Astrocyte of the cerebellum (primary cell): ENCODE measurements at regions not wholly inside any gene's neighbourhood (a gene's known extent, or its start where the extent isn't known, plus 50 kb on each side); places are given as distances from the start of the nearest gene placed in this dataset.
A peak's percentile ranks its signal among the peaks of the same experiment; 100 is the strongest.

Source experiments
- DNase-seq: peaks from one replicate; pipeline ENCODE4 v3.0.0-alpha.2; 2011; ENCODE audit warnings: low read depth
- H3K4me3 ChIP-seq: 2 replicates; pipeline ENCODE4 v1.5.1; 2011; ENCODE audit warnings: mild to moderate bottlenecking, low read depth, low read length, moderate library complexity
- CTCF ChIP-seq: IDR thresholded peaks from 2 replicates; pipeline ENCODE4 v1.5.1; 2012; ENCODE audit warnings: low read length, low read depth, moderate library complexity, mild to moderate bottlenecking; ENCODE audit errors: missing control alignments
- in situ Hi-C: cut with HindIII; loops from 2 replicates; pipeline ENCODE4 v1.10.0; 2017; ENCODE audit warnings: low sequenced_read_pairs

GRCh38 chr11:87432022-87432421 lies 394.3 kb downstream of the TMEM135 start:
- no peak for TF ChIP-seq CTCF
- in situ Hi-C loops = loop anchor here (25.0 kb wide), 1 partner anchor 1105 kb away; no protein-coding TSS in a partner anchor
- peak; percentile 53 for DNase-seq

GRCh38 chr11:87431392-87431791 lies 393.7 kb downstream of the TMEM135 start:
- no peak overlapping the region for H3K4me3 ChIP-seq
- in situ Hi-C loops = loop anchor here (25.0 kb wide), 1 partner anchor 1106 kb away; no protein-coding TSS in a partner anchor
- TF ChIP-seq CTCF = no peak
- no peak for DNase-seq

More at GRCh38 chr11:87432022-87432421, 394.3 kb downstream of the TMEM135 start:
- no peak overlapping the region for H3K4me3 ChIP-seq

GRCh38 chr11:87430821-87431220 lies 393.1 kb downstream of the TMEM135 start:
- no peak overlapping the region for H3K4me3 ChIP-seq
- in situ Hi-C loops = loop anchor here (25.0 kb wide), 1 partner anchor 1106 kb away; no protein-coding TSS in a partner anchor
- no peak for TF ChIP-seq CTCF
- DNase-seq = no peak

GRCh38 chr11:87429996-87430395 lies 392.3 kb downstream of the TMEM135 start:
- TF ChIP-seq CTCF = no peak
- in situ Hi-C loops = loop anchor here (10.0 to 25.0 kb wide), 2 partner anchors 495 to 1107 kb away; no protein-coding TSS in a partner anchor
- DNase-seq = no peak
- H3K4me3 ChIP-seq = no peak overlapping the region

- no peak for DNase-seq
- TF ChIP-seq CTCF = no peak
- H3K4me3 ChIP-seq = no peak overlapping the region
- in situ Hi-C loops = loop anchor here (10.0 to 25.0 kb wide), 2 partner anchors 493 to 1109 kb away; no protein-coding TSS in a partner anchor
Measured at GRCh38 chr11:87428266-87428665, 390.5 kb downstream of the TMEM135 start.

- no peak overlapping the region for H3K4me3 ChIP-seq
- in situ Hi-C loops = loop anchor here (10.0 to 25.0 kb wide), 2 partner anchors 491 to 1111 kb away; no protein-coding TSS in a partner anchor
- TF ChIP-seq CTCF = no peak
- DNase-seq = peak; percentile 4
Measured at GRCh38 chr11:87425943-87426342, 388.2 kb downstream of the TMEM135 start.
